Activated naive CD8-positive, alpha-beta T cell treated with anti-CD3 and anti-CD28 coated beads for 36 hours (primary cell): ENCODE measurements at regions not wholly inside any gene's neighbourhood (a gene's known extent, or its start where the extent isn't known, plus 50 kb on each side); places are given as distances from the start of the nearest gene placed in this dataset.
A peak's percentile ranks its signal among the peaks of the same experiment; 100 is the strongest.

ENCODE experiments used
- DNase-seq: peaks from one replicate; pipeline ENCODE4 v3.0.0; 2021
- H3K27ac Mint-ChIP-seq: one replicate; pipeline ENCODE4 v1.8.0; 2022; ENCODE audit warnings: mild to moderate bottlenecking, moderate library complexity, mixed read lengths
- H3K27me3 Mint-ChIP-seq: one replicate; pipeline ENCODE4 v1.8.0; 2022; ENCODE audit warnings: mild to moderate bottlenecking, mixed read lengths
- H3K36me3 Mint-ChIP-seq: one replicate; pipeline ENCODE4 v1.8.0; 2021; ENCODE audit warnings: mild to moderate bottlenecking, mixed read lengths
- H3K4me1 Mint-ChIP-seq: one replicate; pipeline ENCODE4 v1.8.0; 2021; ENCODE audit warnings: mixed read lengths
- H3K4me3 Mint-ChIP-seq: one replicate; pipeline ENCODE4 v1.8.0; 2022; ENCODE audit warnings: mild to moderate bottlenecking, moderate library complexity, mixed read lengths
- H3K9me3 Mint-ChIP-seq: one replicate; pipeline ENCODE4 v1.8.0; 2022; ENCODE audit warnings: mixed read lengths

- Mint-ChIP-seq H3K9me3 (peaks cover 1% of the 10 kb centered on the region), H3K36me3 (no peaks in the 10 kb centered on the region), H3K27ac (no peak overlapping the region), H3K27me3 (peaks cover 15% of the 10 kb centered on the region), H3K4me1 (no peaks in the 10 kb centered on the region), H3K4me3 (no peak overlapping the region)
- DNase-seq = no peak
Observed at GRCh38 chr9:79969393-79970145, 397.8 kb downstream of the TLE4 start.

- Mint-ChIP-seq H3K4me3 (no peak overlapping the region), H3K27me3 (peaks cover 15% of the 10 kb centered on the region), H3K27ac (no peak overlapping the region), H3K36me3 (no peaks in the 10 kb centered on the region), H3K9me3 (peaks cover 1% of the 10 kb centered on the region), H3K4me1 (no peaks in the 10 kb centered on the region)
- DNase-seq = no peak
Observed at GRCh38 chr9:79968533-79968932, 396.8 kb downstream of the TLE4 start.

GRCh38 chr9:79962836-79963235 is 391.1 kb downstream of the TLE4 start:
- Mint-ChIP-seq H3K4me3 (no peak overlapping the region), H3K27ac (no peak overlapping the region), H3K4me1 (no peaks in the 10 kb centered on the region), H3K36me3 (no peaks in the 10 kb centered on the region), H3K9me3 (no peaks in the 10 kb centered on the region), H3K27me3 (peaks cover 1% of the 10 kb centered on the region)
- no peak for DNase-seq

GRCh38 chr9:79962150-79962549 is 390.4 kb downstream of the TLE4 start:
- H3K36me3 Mint-ChIP-seq = no peaks in the 10 kb centered on the region

GRCh38 chr9:79955300-79955699 is 383.5 kb downstream of the TLE4 start:
- H3K4me3 Mint-ChIP-seq = no peak overlapping the region
- no peaks in the 10 kb centered on the region for H3K4me1 Mint-ChIP-seq
- peaks cover 8% of the 10 kb centered on the region for H3K9me3 Mint-ChIP-seq
- peaks cover 4% of the 10 kb centered on the region for H3K36me3 Mint-ChIP-seq
- H3K27ac Mint-ChIP-seq = no peak overlapping the region
- DNase-seq = peak; percentile 8
- no peaks in the 10 kb centered on the region for H3K27me3 Mint-ChIP-seq

More at GRCh38 chr9:79962150-79962549, 390.4 kb downstream of the TLE4 start:
- no peaks in the 10 kb centered on the region for H3K9me3 Mint-ChIP-seq
- no peaks in the 10 kb centered on the region for H3K27me3 Mint-ChIP-seq
- no peak for DNase-seq
- no peaks in the 10 kb centered on the region for H3K4me1 Mint-ChIP-seq
- H3K27ac Mint-ChIP-seq = no peak overlapping the region
- no peak overlapping the region for H3K4me3 Mint-ChIP-seq

- Mint-ChIP-seq H3K9me3 (peaks cover 8% of the 10 kb centered on the region), H3K4me3 (no peak overlapping the region), H3K36me3 (peaks cover 4% of the 10 kb centered on the region), H3K27me3 (no peaks in the 10 kb centered on the region), H3K27ac (no peak overlapping the region), H3K4me1 (no peaks in the 10 kb centered on the region)
- DNase-seq = no peak
Observed at GRCh38 chr9:79953908-79954307, 382.1 kb downstream of the TLE4 start.

GRCh38 chr9:79952401-79952800 is 380.6 kb downstream of the TLE4 start:
- peaks cover 8% of the 10 kb centered on the region for H3K9me3 Mint-ChIP-seq
- no peak for DNase-seq
- no peak overlapping the region for H3K27ac Mint-ChIP-seq
- H3K27me3 Mint-ChIP-seq = no peaks in the 10 kb centered on the region
- no peak overlapping the region for H3K4me3 Mint-ChIP-seq
- peaks cover 4% of the 10 kb centered on the region for H3K36me3 Mint-ChIP-seq
- no peaks in the 10 kb centered on the region for H3K4me1 Mint-ChIP-seq

- no peak for DNase-seq
- H3K27ac Mint-ChIP-seq = no peak overlapping the region
- no peaks in the 10 kb centered on the region for H3K4me1 Mint-ChIP-seq
- no peaks in the 10 kb centered on the region for H3K36me3 Mint-ChIP-seq
- H3K9me3 Mint-ChIP-seq = no peaks in the 10 kb centered on the region
- no peaks in the 10 kb centered on the region for H3K27me3 Mint-ChIP-seq
- H3K4me3 Mint-ChIP-seq = no peak overlapping the region
Observed at GRCh38 chr9:79946712-79947111, 374.9 kb downstream of the TLE4 start.

- H3K27me3 Mint-ChIP-seq = no peaks in the 10 kb centered on the region
Observed at GRCh38 chr9:79945495-79945894, 373.7 kb downstream of the TLE4 start.

GRCh38 chr9:79945016-79945415 is 373.3 kb downstream of the TLE4 start:
- DNase-seq = no peak
- no peaks in the 10 kb centered on the region for H3K36me3 Mint-ChIP-seq

More at GRCh38 chr9:79945495-79945894, 373.7 kb downstream of the TLE4 start:
- Mint-ChIP-seq H3K36me3 (no peaks in the 10 kb centered on the region), H3K4me1 (no peaks in the 10 kb centered on the region), H3K27ac (no peak overlapping the region), H3K9me3 (no peaks in the 10 kb centered on the region), H3K4me3 (no peak overlapping the region)
- no peak for DNase-seq

GRCh38 chr9:79940919-79941318 is 369.2 kb downstream of the TLE4 start:
- no peak overlapping the region for H3K4me3 Mint-ChIP-seq
- H3K27ac Mint-ChIP-seq = no peak overlapping the region
- no peaks in the 10 kb centered on the region for H3K9me3 Mint-ChIP-seq
- H3K36me3 Mint-ChIP-seq = no peaks in the 10 kb centered on the region
- no peak for DNase-seq
- H3K27me3 Mint-ChIP-seq = no peaks in the 10 kb centered on the region
- no peaks in the 10 kb centered on the region for H3K4me1 Mint-ChIP-seq

More at GRCh38 chr9:79945016-79945415, 373.3 kb downstream of the TLE4 start:
- Mint-ChIP-seq H3K27ac (no peak overlapping the region), H3K4me3 (no peak overlapping the region), H3K9me3 (no peaks in the 10 kb centered on the region), H3K27me3 (no peaks in the 10 kb centered on the region), H3K4me1 (no peaks in the 10 kb centered on the region)

GRCh38 chr9:79939819-79940218 is 368.1 kb downstream of the TLE4 start:
- no peaks in the 10 kb centered on the region for H3K9me3 Mint-ChIP-seq
- no peak overlapping the region for H3K27ac Mint-ChIP-seq
- H3K4me3 Mint-ChIP-seq = no peak overlapping the region
- DNase-seq = no peak
- no peaks in the 10 kb centered on the region for H3K36me3 Mint-ChIP-seq
- no peaks in the 10 kb centered on the region for H3K4me1 Mint-ChIP-seq
- no peaks in the 10 kb centered on the region for H3K27me3 Mint-ChIP-seq

- no peak overlapping the region for H3K27ac Mint-ChIP-seq
- H3K4me3 Mint-ChIP-seq = no peak overlapping the region
- no peaks in the 10 kb centered on the region for H3K9me3 Mint-ChIP-seq
- H3K27me3 Mint-ChIP-seq = no peaks in the 10 kb centered on the region
- H3K4me1 Mint-ChIP-seq = no peaks in the 10 kb centered on the region
- H3K36me3 Mint-ChIP-seq = no peaks in the 10 kb centered on the region
- no peak for DNase-seq
Observed at GRCh38 chr9:79936336-79936735, 364.6 kb downstream of the TLE4 start.

- no peak overlapping the region for H3K4me3 Mint-ChIP-seq
- no peak for DNase-seq
- H3K36me3 Mint-ChIP-seq = no peaks in the 10 kb centered on the region
- no peaks in the 10 kb centered on the region for H3K27me3 Mint-ChIP-seq
- H3K4me1 Mint-ChIP-seq = no peaks in the 10 kb centered on the region
- no peak overlapping the region for H3K27ac Mint-ChIP-seq
- no peaks in the 10 kb centered on the region for H3K9me3 Mint-ChIP-seq
Observed at GRCh38 chr9:79929285-79929684, 357.5 kb downstream of the TLE4 start.

- DNase-seq = no peak
- no peaks in the 10 kb centered on the region for H3K9me3 Mint-ChIP-seq
- no peaks in the 10 kb centered on the region for H3K4me1 Mint-ChIP-seq
- H3K4me3 Mint-ChIP-seq = no peak overlapping the region
- no peaks in the 10 kb centered on the region for H3K36me3 Mint-ChIP-seq
- no peak overlapping the region for H3K27ac Mint-ChIP-seq
- no peaks in the 10 kb centered on the region for H3K27me3 Mint-ChIP-seq
Observed at GRCh38 chr9:79928661-79929223, 357.0 kb downstream of the TLE4 start.

- no peak overlapping the region for H3K27ac Mint-ChIP-seq
- peaks cover 3% of the 10 kb centered on the region for H3K9me3 Mint-ChIP-seq
- DNase-seq = no peak
- H3K4me3 Mint-ChIP-seq = no peak overlapping the region
- H3K4me1 Mint-ChIP-seq = no peaks in the 10 kb centered on the region
- H3K27me3 Mint-ChIP-seq = no peaks in the 10 kb centered on the region
- H3K36me3 Mint-ChIP-seq = no peaks in the 10 kb centered on the region
Observed at GRCh38 chr9:79925326-79925725, 353.6 kb downstream of the TLE4 start.
